B cell (primary cell): ENCODE measurements at regions not wholly inside any gene's neighbourhood (a gene's known extent, or its start where the extent isn't known, plus 50 kb on each side); places are given as distances from the start of the nearest gene placed in this dataset.

Experiments
- ATAC-seq: fragments of 200-7000 bp; cut with Tn5 transposase; one replicate; pipeline ENCODE4 v1.10.0; 2021; ENCODE audit warnings: low read depth, mild to moderate bottlenecking, moderate number of reproducible peaks, moderate library complexity
- CTCF ChIA-PET: fragments of 350-600 bp; sonication (Branson Sonifier 250); formaldehyde crosslinking; loops from one replicate; lab custom pipeline; 2021; ENCODE audit warnings: antibody characterized with exemption, inconsistent platforms; lab: Charles Lee
- POLR2A ChIA-PET: fragments of 350-600 bp; sonication (Branson Sonifier 250); formaldehyde crosslinking; loops from one replicate; lab custom pipeline; 2021; ENCODE audit warnings: antibody characterized with exemption; lab: Charles Lee
- DNase-seq: peaks from one replicate; pipeline ENCODE4 v3.0.0; 2013
- H2AFZ ChIP-seq: 2 replicates; pipeline ENCODE4 v1.6.1; 2012; ENCODE audit warnings: mild to moderate bottlenecking, low read depth, low read length; ENCODE audit not compliant: insufficient read depth, poor library complexity, severe bottlenecking
- H3K27ac ChIP-seq, 2 donors: 1 replicate in 1 of 2; 2 replicates in 1 of 2; pipeline ENCODE4 v1.5.1; 2012 to 2013; ENCODE audit warnings: low read length in 2 of 2, mild to moderate bottlenecking in 2 of 2, moderate library complexity in 1 of 2
- H3K27me3 ChIP-seq, 4 experiments: fragments of 200-600 bp in 1 of 4; sonication (generic) in 1 of 4; replicated peaks in 1 of 4; 1 replicate in 2 of 4; 2 replicates in 2 of 4; pipeline versions ENCODE4 v1.6.1 to v1.7.0; 2013 to 2016; ENCODE audit warnings: low read length in 3 of 4, mild to moderate bottlenecking in 2 of 4, mixed read lengths in 1 of 4, moderate library complexity in 1 of 4; ENCODE audit not compliant: insufficient read depth in 4 of 4, control insufficient read depth in 3 of 4; ENCODE audit errors: control extremely low read depth in 1 of 4
- H3K36me3 ChIP-seq, 2 experiments: replicated peaks in 1 of 2; 1 replicate in 1 of 2; 2 replicates in 1 of 2; pipeline versions ENCODE4 v1.6.1 to v1.7.1; 2013; ENCODE audit warnings: low read length in 1 of 2; ENCODE audit not compliant: insufficient read depth in 2 of 2, control insufficient read depth in 1 of 2; ENCODE audit errors: control extremely low read depth in 1 of 2, extremely low read depth in 1 of 2
- H3K4me1 ChIP-seq, 2 donors: fragments of 200-600 bp in 1 of 2; sonication (generic) in 1 of 2; 1 replicate in 1 of 2; 2 replicates in 1 of 2; pipeline versions ENCODE4 v1.5.1 to v1.6.1; 2013 to 2017; ENCODE audit warnings: low read length in 2 of 2; ENCODE audit not compliant: control insufficient read depth in 2 of 2, insufficient read depth in 2 of 2
- H3K4me2 ChIP-seq: replicated peaks from 2 replicates; pipeline ENCODE3; 2012; ENCODE audit warnings: mild to moderate bottlenecking, low read depth, low read length; ENCODE audit not compliant: poor library complexity, severe bottlenecking
- H3K4me3 ChIP-seq, 5 experiments: fragments of 200-600 bp in 1 of 5; sonication (generic) in 1 of 5; 1 replicate in 3 of 5; 2 replicates in 2 of 5; pipeline versions ENCODE4 v1.5.1 to v1.7.0; 2011 to 2016; ENCODE audit warnings: low read length in 4 of 5, mild to moderate bottlenecking in 4 of 5, low read depth in 2 of 5, control low read depth in 1 of 5, moderate library complexity in 1 of 5; ENCODE audit not compliant: insufficient read depth in 1 of 5; ENCODE audit errors: control extremely low read depth in 1 of 5, extremely low read depth in 1 of 5
- H3K79me2 ChIP-seq: fragments of 200-600 bp; sonication (generic); one replicate; pipeline ENCODE4 v1.6.0; 2016; ENCODE audit warnings: low read length; ENCODE audit not compliant: control insufficient read depth, insufficient read depth
- H3K9ac ChIP-seq: fragments of 200-600 bp; sonication (generic); 2 replicates; pipeline ENCODE4 v1.6.1; 2017; ENCODE audit warnings: mild to moderate bottlenecking, low read length, moderate library complexity
- H3K9me3 ChIP-seq, 3 donors: one replicate each; pipeline versions ENCODE4 v1.6.1 to v1.7.1; 2013; ENCODE audit warnings: low read length in 2 of 3; ENCODE audit not compliant: control insufficient read depth in 2 of 3, insufficient read depth in 1 of 3; ENCODE audit errors: control extremely low read depth in 1 of 3
- H4K20me1 ChIP-seq: 2 replicates; pipeline ENCODE4 v1.6.0; 2012; ENCODE audit warnings: mild to moderate bottlenecking, low read length; ENCODE audit not compliant: insufficient read depth, control insufficient read depth, poor library complexity, severe bottlenecking
- H3K27ac Mint-ChIP-seq: one replicate; pipeline ENCODE4 v1.8.0; 2021; ENCODE audit warnings: mixed read lengths
- H3K27me3 Mint-ChIP-seq: one replicate; pipeline ENCODE4 v1.8.0; 2021; ENCODE audit warnings: mixed read lengths
- H3K4me1 Mint-ChIP-seq: one replicate; pipeline ENCODE4 v1.8.0; 2021; ENCODE audit warnings: mixed read lengths
- H3K4me3 Mint-ChIP-seq: one replicate; pipeline ENCODE4 v1.8.0; 2021; ENCODE audit warnings: mixed read lengths
- H3K9me3 Mint-ChIP-seq: one replicate; pipeline ENCODE4 v1.8.0; 2022; ENCODE audit warnings: mixed read lengths; ENCODE audit not compliant: insufficient read depth
- CTCF ChIP-seq: fragments of 200-600 bp; IDR thresholded peaks from one replicate; pipeline ENCODE4 v1.8.0; 2022; ENCODE audit warnings: antibody characterized with exemption, mild to moderate bottlenecking
- EZH2 ChIP-seq: IDR thresholded peaks from 2 replicates; pipeline ENCODE4 v1.6.1; 2012; ENCODE audit warnings: borderline replicate concordance, low read depth, mild to moderate bottlenecking, moderate library complexity, low read length; ENCODE audit not compliant: insufficient read depth, poor library complexity, severe bottlenecking
- whole genome bisulfite sequencing: methylation state at CpG from one replicate; pipeline ENCODE4 v1.1.5; 2013; ENCODE audit warnings: missing lambda C conversion rate; ENCODE audit not compliant: insufficient coverage; 5-methylcytosine and 5-hydroxymethylcytosine counted together
- intact Hi-C: fragments of 100-400 bp; cut with micrococcal nuclease; formaldehyde crosslinking; loops from one replicate; pipeline ENCODE4 v1.10.0; 2022

- DNase-seq (no peak), ATAC-seq (no peak)
- Mint-ChIP-seq H3K27ac (no peak overlapping the region), H3K4me3 (no peak overlapping the region), H3K4me1 (no peaks in the 10 kb centered on the region), H3K27me3 (no peaks in the 10 kb centered on the region), H3K9me3 (no peaks in the 10 kb centered on the region)
- no peaks in the 10 kb centered on the region for H3K27me3 ChIP-seq
- no peaks in the 10 kb centered on the region for H3K36me3 ChIP-seq
- WGBS: no CpG with 5 or more reads among the region's 3 CpGs
- no peak for TF ChIP-seq CTCF
- no peak for TF ChIP-seq EZH2
- intact Hi-C loops: no loop called here
- CTCF ChIA-PET: no interaction called here
- no peak overlapping the region for H3K4me2 ChIP-seq
- no peaks in the 10 kb centered on the region for H3K4me1 ChIP-seq
- no peak overlapping the region for H2AFZ ChIP-seq
- peaks cover 0 to 3% (median 0%) of the 10 kb centered on the region in 3 donors for H3K9me3 ChIP-seq
- H3K27ac ChIP-seq: no peak overlapping the region
- POLR2A ChIA-PET: no interaction called here
- H3K4me3 ChIP-seq: no peak overlapping the region
- no peaks in the 10 kb centered on the region for H3K79me2 ChIP-seq
- no peak overlapping the region for H3K9ac ChIP-seq
- no peaks in the 10 kb centered on the region for H4K20me1 ChIP-seq
These were observed 79.9 kb upstream of the PCDH18 start for GRCh38 chr4:137611998-137612700.

- Histone ChIP-seq H3K27ac (no peak overlapping the region), H4K20me1 (no peaks in the 10 kb centered on the region), H2AFZ (no peak overlapping the region), H3K36me3 (no peaks in the 10 kb centered on the region), H3K4me3 (no peak overlapping the region), H3K79me2 (no peaks in the 10 kb centered on the region), H3K4me2 (no peak overlapping the region), H3K9me3 (peaks cover 0 to 3% (median 0%) of the 10 kb centered on the region in 3 donors), H3K9ac (no peak overlapping the region), H3K27me3 (no peaks in the 10 kb centered on the region), H3K4me1 (no peaks in the 10 kb centered on the region)
- no peaks in the 10 kb centered on the region for H3K27me3 Mint-ChIP-seq
- no peak overlapping the region for H3K4me3 Mint-ChIP-seq
- TF ChIP-seq CTCF (no peak), EZH2 (no peak)
- POLR2A ChIA-PET: no interaction called here
- no peak for ATAC-seq
- no CpG with 5 or more reads among the region's 2 CpGs for WGBS
- H3K9me3 Mint-ChIP-seq: no peaks in the 10 kb centered on the region
- intact Hi-C loops: no loop called here
- H3K4me1 Mint-ChIP-seq: no peaks in the 10 kb centered on the region
- DNase-seq: no peak
- CTCF ChIA-PET: no interaction called here
- H3K27ac Mint-ChIP-seq: no peak overlapping the region
These were observed 78.7 kb upstream of the PCDH18 start for GRCh38 chr4:137610960-137611359.
